SK-N-SH (cell line): ENCODE measurements at regions not wholly inside any gene's neighbourhood (a gene's known extent, or its start where the extent isn't known, plus 50 kb on each side); places are given as distances from the start of the nearest gene placed in this dataset.

ENCODE experiments used
- CTCF ChIA-PET: fragments of 300-600, 350-600 bp; formaldehyde crosslinking; extraction: SDS; loops from one replicate; lab custom pipeline; 2021; lab: Yijun Ruan, JAX
- POLR2A ChIA-PET: fragments of 350-600 bp; sonication (Branson Sonifier 250); formaldehyde crosslinking; extraction: SDS; loops from one replicate; lab custom pipeline; 2020; ENCODE audit warnings: antibody characterized with exemption, inconsistent platforms; lab: Yijun Ruan, JAX
- DNase-seq: peaks from one replicate; pipeline ENCODE4 v3.0.0; 2012
- H2AFZ ChIP-seq: fragments of 200-600 bp; sonication (generic); 2 replicates; pipeline ENCODE4 v1.8.1; 2016; ENCODE audit warnings: antibody characterized with exemption, mild to moderate bottlenecking, low read depth
- H3F3A ChIP-seq: fragments of 200-600 bp; sonication (generic); replicated peaks from 2 replicates; pipeline ENCODE3; 2016; ENCODE audit warnings: antibody characterized with exemption, mild to moderate bottlenecking; ENCODE audit not compliant: insufficient read depth
- H3K27ac ChIP-seq, 2 experiments: fragments of 200-500 bp in 1 of 2; fragments of 200-600 bp in 1 of 2; sonication (Bioruptor generic) in 1 of 2; sonication (generic), shearing (Covaris generic) in 1 of 2; 2 replicates each; pipeline versions ENCODE4 v1.5.1 to v1.6.1; 2014 to 2016; ENCODE audit warnings: low read depth in 2 of 2, inconsistent platforms in 1 of 2, low read length in 1 of 2, mild to moderate bottlenecking in 1 of 2, mixed read lengths in 1 of 2
- H3K27me3 ChIP-seq: fragments of 200-600 bp; sonication (generic), shearing (Covaris generic); 2 replicates; pipeline ENCODE4 v1.6.1; 2016; ENCODE audit warnings: mixed run types; ENCODE audit not compliant: insufficient read depth
- H3K36me3 ChIP-seq, 2 experiments: fragments of 200-500 bp in 1 of 2; fragments of 200-600 bp in 1 of 2; sonication (Bioruptor generic) in 1 of 2; sonication (generic) in 1 of 2; replicated peaks in 1 of 2; 2 replicates each; pipeline versions ENCODE3 to v1.5.1; 2014 to 2016; ENCODE audit warnings: low read length in 1 of 2, mild to moderate bottlenecking in 1 of 2; ENCODE audit not compliant: insufficient read depth in 2 of 2, control insufficient read depth in 1 of 2
- H3K4me1 ChIP-seq, 2 experiments: fragments of 200-500 bp in 1 of 2; fragments of 200-600 bp in 1 of 2; sonication (Bioruptor generic) in 1 of 2; sonication (generic), shearing (Covaris generic) in 1 of 2; 2 replicates each; pipeline versions ENCODE4 v1.5.1 to v1.6.1; 2014 to 2016; ENCODE audit warnings: low read depth in 1 of 2, low read length in 1 of 2, mixed run types in 1 of 2; ENCODE audit not compliant: insufficient read depth in 2 of 2, control insufficient read depth in 1 of 2
- H3K4me2 ChIP-seq: fragments of 200-600 bp; sonication (generic), shearing (Covaris generic); 2 replicates; pipeline ENCODE4 v1.6.1; 2017; ENCODE audit warnings: mixed run types
- H3K4me3 ChIP-seq, 2 experiments: fragments of 200-500 bp in 1 of 2; fragments of 200-600 bp in 1 of 2; sonication (Bioruptor generic) in 1 of 2; sonication (generic), shearing (Covaris generic) in 1 of 2; 2 replicates each; pipeline versions ENCODE4 v1.5.1 to v1.8.1; 2014 to 2016; ENCODE audit warnings: low read depth in 2 of 2, inconsistent platforms in 1 of 2, low read length in 1 of 2, mild to moderate bottlenecking in 1 of 2, mixed read lengths in 1 of 2, moderate library complexity in 1 of 2
- H3K79me2 ChIP-seq: fragments of 200-600 bp; sonication (generic); 2 replicates; pipeline ENCODE4 v1.8.1; 2017; ENCODE audit warnings: mild to moderate bottlenecking; ENCODE audit not compliant: insufficient read depth
- H3K9ac ChIP-seq: fragments of 200-600 bp; sonication (generic); 2 replicates; pipeline ENCODE4 v1.6.1; 2017; ENCODE audit warnings: mixed run types
- H3K9me2 ChIP-seq: fragments of 200-600 bp; sonication (generic); 2 replicates; pipeline ENCODE4 v1.6.1; 2017; ENCODE audit warnings: mixed run types
- H3K9me3 ChIP-seq: fragments of 200-600 bp; sonication (generic); 2 replicates; pipeline ENCODE4 v1.6.1; 2017; ENCODE audit warnings: mixed run types, mild to moderate bottlenecking, moderate library complexity
- H4K20me1 ChIP-seq: fragments of 200-600 bp; sonication (generic); 2 replicates; pipeline ENCODE4 v1.6.1; 2017; ENCODE audit warnings: mild to moderate bottlenecking, mixed run types; ENCODE audit not compliant: insufficient read depth
- CHD2 ChIP-seq: fragments of 150-350 bp; IDR thresholded peaks from 2 replicates; pipeline ENCODE4 v1.6.1; 2018; ENCODE audit warnings: low read length; ENCODE audit not compliant: partially characterized antibody
- CTCF ChIP-seq: fragments of 200-600 bp; sonication (generic); IDR thresholded peaks from 2 replicates; pipeline ENCODE4 v1.6.1; 2017; ENCODE audit warnings: antibody characterized with exemption, mild to moderate bottlenecking, moderate library complexity
- EZH2phosphoT487 ChIP-seq: fragments of 200-600 bp; sonication (generic); IDR thresholded peaks from 2 replicates; pipeline ENCODE4 v1.6.1; 2017; ENCODE audit warnings: low read depth, mixed run types, mild to moderate bottlenecking, antibody characterized with exemption, moderate library complexity, borderline replicate concordance
- FOSL2 ChIP-seq: IDR thresholded peaks from 2 replicates; pipeline ENCODE4 v1.4.0; 2012; ENCODE audit warnings: low read depth, mild to moderate bottlenecking, moderate library complexity, borderline replicate concordance
- FOXJ3 ChIP-seq: sonication (generic); formaldehyde crosslinking; IDR thresholded peaks from 2 replicates; pipeline ENCODE4 v1.5.1; 2020; ENCODE audit warnings: mild to moderate bottlenecking, missing genetic modification reagents
- FOXM1 ChIP-seq: IDR thresholded peaks from 2 replicates; pipeline ENCODE4 v1.4.0; 2012; ENCODE audit warnings: low read depth, mild to moderate bottlenecking
- GATA2 ChIP-seq: sonication (generic); formaldehyde crosslinking; IDR thresholded peaks from 2 replicates; pipeline ENCODE4 v1.5.0; 2020; ENCODE audit warnings: mild to moderate bottlenecking, missing genetic modification reagents
- JUND ChIP-seq: IDR thresholded peaks from 2 replicates; pipeline ENCODE4 v1.4.0; 2012
- MEF2A ChIP-seq: IDR thresholded peaks from 2 replicates; pipeline ENCODE4 v1.4.0; 2012; ENCODE audit warnings: low read depth, borderline replicate concordance
- MXI1 ChIP-seq: IDR thresholded peaks from 2 replicates; pipeline ENCODE4 v1.6.1; 2012; ENCODE audit warnings: mild to moderate bottlenecking, low read depth, low read length, improper control_type of control experiment
- POLR2AphosphoS5 ChIP-seq: IDR thresholded peaks from 2 replicates; pipeline ENCODE4 v1.6.1; 2012; ENCODE audit warnings: low read depth, low read length
- RCOR1 ChIP-seq: fragments of 150-350 bp; IDR thresholded peaks from 2 replicates; pipeline ENCODE4 v1.6.1; 2017; ENCODE audit warnings: antibody characterized with exemption, low read length
- RXRA ChIP-seq: IDR thresholded peaks from 2 replicates; pipeline ENCODE4 v1.4.0; 2012; ENCODE audit warnings: low read depth, mild to moderate bottlenecking, borderline replicate concordance
- SIN3A ChIP-seq: IDR thresholded peaks from 2 replicates; pipeline ENCODE4 v1.6.1; 2012; ENCODE audit warnings: low read depth, mild to moderate bottlenecking, low read length, moderate library complexity, borderline replicate concordance
- SMC3 ChIP-seq: IDR thresholded peaks from 2 replicates; pipeline ENCODE4 v1.6.1; 2012; ENCODE audit warnings: low read depth, low read length, improper control_type of control experiment
- WGBS: methylation state at CpG from one replicate; pipeline ENCODE4 v1.1.6; 2017; ENCODE audit warnings: low lambda C conversion rate; 5-methylcytosine and 5-hydroxymethylcytosine counted together
- small RNA-seq, 7 experiments: library from RNA; depleted of rRNA; stranded (forward); fragments of <200 nt; gene quantifications; one replicate each; pipeline ENCODE3, GENCODE V24; 2012
- TF ChIP-seq, protein P1 (sequence below): IDR thresholded peaks from 2 replicates; pipeline ENCODE4 v1.4.0; 2012; ENCODE audit warnings: low read depth
- TF ChIP-seq, protein P2 (sequence below): IDR thresholded peaks from 2 replicates; pipeline ENCODE4 v1.6.1; 2012; ENCODE audit warnings: mild to moderate bottlenecking, low read depth, low read length, moderate library complexity
- TF ChIP-seq, protein P3 (sequence below): IDR thresholded peaks from 2 replicates; pipeline ENCODE4 v1.4.0; 2012; ENCODE audit warnings: low read depth, borderline replicate concordance

- H3K27me3 ChIP-seq: no peaks in the 10 kb centered on the region; the same call in 1 of the 2 replicates
- H3K9me3 ChIP-seq: no peaks in the 10 kb centered on the region
- no peaks in the 10 kb centered on the region for H3K36me3 ChIP-seq
- H4K20me1 ChIP-seq: no peaks in the 10 kb centered on the region
- TF ChIP-seq GATA2 (CRISPR knock-in tag) (no peak), RCOR1 (no peak), CTCF (no peak), MXI1 (no peak), FOSL2 (no peak), MEF2A (no peak), POLR2AphosphoS5 (no peak), FOXJ3 (CRISPR knock-in tag) (no peak), SMC3 (no peak), CHD2 (no peak), EZH2phosphoT487 (no peak), JUND (no peak), SIN3A (no peak), FOXM1 (no peak), RXRA (no peak)
- TF ChIP-seq, protein P1, sequence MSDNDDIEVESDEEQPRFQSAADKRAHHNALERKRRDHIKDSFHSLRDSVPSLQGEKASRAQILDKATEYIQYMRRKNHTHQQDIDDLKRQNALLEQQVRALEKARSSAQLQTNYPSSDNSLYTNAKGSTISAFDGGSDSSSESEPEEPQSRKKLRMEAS: no peak
- TF ChIP-seq, protein P2, sequence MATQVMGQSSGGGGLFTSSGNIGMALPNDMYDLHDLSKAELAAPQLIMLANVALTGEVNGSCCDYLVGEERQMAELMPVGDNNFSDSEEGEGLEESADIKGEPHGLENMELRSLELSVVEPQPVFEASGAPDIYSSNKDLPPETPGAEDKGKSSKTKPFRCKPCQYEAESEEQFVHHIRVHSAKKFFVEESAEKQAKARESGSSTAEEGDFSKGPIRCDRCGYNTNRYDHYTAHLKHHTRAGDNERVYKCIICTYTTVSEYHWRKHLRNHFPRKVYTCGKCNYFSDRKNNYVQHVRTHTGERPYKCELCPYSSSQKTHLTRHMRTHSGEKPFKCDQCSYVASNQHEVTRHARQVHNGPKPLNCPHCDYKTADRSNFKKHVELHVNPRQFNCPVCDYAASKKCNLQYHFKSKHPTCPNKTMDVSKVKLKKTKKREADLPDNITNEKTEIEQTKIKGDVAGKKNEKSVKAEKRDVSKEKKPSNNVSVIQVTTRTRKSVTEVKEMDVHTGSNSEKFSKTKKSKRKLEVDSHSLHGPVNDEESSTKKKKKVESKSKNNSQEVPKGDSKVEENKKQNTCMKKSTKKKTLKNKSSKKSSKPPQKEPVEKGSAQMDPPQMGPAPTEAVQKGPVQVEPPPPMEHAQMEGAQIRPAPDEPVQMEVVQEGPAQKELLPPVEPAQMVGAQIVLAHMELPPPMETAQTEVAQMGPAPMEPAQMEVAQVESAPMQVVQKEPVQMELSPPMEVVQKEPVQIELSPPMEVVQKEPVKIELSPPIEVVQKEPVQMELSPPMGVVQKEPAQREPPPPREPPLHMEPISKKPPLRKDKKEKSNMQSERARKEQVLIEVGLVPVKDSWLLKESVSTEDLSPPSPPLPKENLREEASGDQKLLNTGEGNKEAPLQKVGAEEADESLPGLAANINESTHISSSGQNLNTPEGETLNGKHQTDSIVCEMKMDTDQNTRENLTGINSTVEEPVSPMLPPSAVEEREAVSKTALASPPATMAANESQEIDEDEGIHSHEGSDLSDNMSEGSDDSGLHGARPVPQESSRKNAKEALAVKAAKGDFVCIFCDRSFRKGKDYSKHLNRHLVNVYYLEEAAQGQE: no peak
- TF ChIP-seq, protein P3, sequence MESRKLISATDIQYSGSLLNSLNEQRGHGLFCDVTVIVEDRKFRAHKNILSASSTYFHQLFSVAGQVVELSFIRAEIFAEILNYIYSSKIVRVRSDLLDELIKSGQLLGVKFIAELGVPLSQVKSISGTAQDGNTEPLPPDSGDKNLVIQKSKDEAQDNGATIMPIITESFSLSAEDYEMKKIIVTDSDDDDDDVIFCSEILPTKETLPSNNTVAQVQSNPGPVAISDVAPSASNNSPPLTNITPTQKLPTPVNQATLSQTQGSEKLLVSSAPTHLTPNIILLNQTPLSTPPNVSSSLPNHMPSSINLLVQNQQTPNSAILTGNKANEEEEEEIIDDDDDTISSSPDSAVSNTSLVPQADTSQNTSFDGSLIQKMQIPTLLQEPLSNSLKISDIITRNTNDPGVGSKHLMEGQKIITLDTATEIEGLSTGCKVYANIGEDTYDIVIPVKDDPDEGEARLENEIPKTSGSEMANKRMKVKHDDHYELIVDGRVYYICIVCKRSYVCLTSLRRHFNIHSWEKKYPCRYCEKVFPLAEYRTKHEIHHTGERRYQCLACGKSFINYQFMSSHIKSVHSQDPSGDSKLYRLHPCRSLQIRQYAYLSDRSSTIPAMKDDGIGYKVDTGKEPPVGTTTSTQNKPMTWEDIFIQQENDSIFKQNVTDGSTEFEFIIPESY: no peak
- DNase-seq: no peak
- 67% methylated on average over 9 of the region's 9 CpGs for WGBS
- H3K4me2 ChIP-seq: no peak overlapping the region
- no peak overlapping the region for H3K9ac ChIP-seq
- ChIA-PET POLR2A (no interaction called here), CTCF (interaction anchor here (2.7 kb wide), 1 partner anchor 138 kb away, joined by 10 read pairs; no protein-coding TSS in a partner anchor)
- no peaks in the 10 kb centered on the region for H3F3A ChIP-seq
- H3K79me2 ChIP-seq: no peaks in the 10 kb centered on the region
- H3K27ac ChIP-seq: no peak overlapping the region
- H3K4me3 ChIP-seq: no peak overlapping the region
- no peaks in the 10 kb centered on the region for H3K4me1 ChIP-seq
- no peaks in the 10 kb centered on the region for H3K9me2 ChIP-seq
- H2AFZ ChIP-seq: no peak overlapping the region
These were observed 49.9 kb upstream of the LINGO1 start for GRCh38 chr15:77682564-77682963.

Small RNA genes lying in the stretch of these regions (small RNA-seq; reads per million reads assigned to genes)
- 0 reads per million in 7 experiments for gene RN7SL214P
